HG03196 (cell line): ENCODE measurements at regions not wholly inside any gene's neighbourhood (a gene's known extent, or its start where the extent isn't known, plus 50 kb on each side); places are given as distances from the start of the nearest gene placed in this dataset.

ENCODE experiments used
- ATAC-seq: cut with Tn5 transposase; IDR thresholded peaks from one replicate; pipeline ENCODE4 v1.9.1; 2021; ENCODE audit not compliant: unreplicated experiment

DNA sequence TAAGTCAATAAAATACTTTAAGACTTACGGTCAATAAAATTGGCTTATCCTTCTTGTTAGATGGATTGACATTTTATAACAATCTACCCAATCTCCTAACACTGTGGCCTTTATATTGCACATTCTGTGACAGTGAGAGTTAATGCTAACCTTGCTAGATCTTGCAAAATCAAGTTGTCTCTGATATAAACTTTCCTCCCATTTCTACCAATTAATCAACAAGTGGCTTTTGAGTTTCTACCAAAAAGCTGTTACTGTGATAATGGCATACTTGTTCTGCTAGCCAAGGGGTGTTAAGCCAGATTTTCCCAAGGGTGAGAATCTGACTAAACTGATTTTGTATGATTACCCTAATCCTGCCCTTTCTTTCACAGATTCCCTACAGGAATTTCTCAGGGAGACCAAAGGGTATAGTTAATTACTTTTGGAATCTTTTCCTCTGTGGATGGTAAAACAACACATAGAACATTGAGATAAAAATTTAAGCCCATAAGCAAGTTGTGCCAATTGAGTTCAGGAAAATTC lies 174.1 kb upstream of the SUCLG2 start:
- no peak for ATAC-seq

DNA sequence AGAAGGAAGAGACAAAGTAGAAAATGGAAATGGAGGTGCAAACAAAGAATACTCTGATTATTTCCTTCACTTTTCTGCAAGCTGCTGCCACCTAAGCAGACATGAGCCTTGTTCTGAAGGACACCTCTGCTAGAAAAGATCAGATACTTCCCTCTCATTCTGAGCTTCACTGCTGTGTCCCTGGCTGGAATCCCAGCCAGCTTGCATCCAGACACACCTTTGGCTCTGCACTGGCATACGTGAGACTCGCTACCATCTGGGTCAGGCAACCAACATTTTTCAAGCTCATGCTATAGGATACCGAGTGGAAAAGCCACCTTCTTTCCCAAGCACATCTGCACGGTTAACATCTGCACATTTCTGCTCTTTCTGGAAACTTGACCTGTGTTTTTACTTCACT lies 166.7 kb upstream of the SUCLG2 start:
- ATAC-seq, result no peak

DNA sequence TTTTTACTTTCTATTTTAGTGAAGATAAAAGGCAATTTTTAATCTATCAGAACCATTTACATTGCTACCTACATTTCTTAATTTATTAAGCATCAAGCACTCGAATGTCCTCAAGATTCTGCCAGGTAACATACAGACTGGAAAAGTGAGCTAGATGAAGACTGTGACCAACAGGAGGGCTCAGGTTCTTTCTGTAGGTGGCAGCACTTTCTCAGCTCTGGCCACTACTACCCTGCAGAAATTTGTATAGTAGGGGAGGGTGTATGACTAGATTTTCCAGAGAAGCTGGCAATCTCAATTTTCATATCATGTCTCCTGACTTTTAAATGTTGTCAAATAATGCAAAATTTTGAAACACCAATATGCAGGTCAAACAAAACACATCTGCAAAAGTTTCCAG lies 165.0 kb upstream of the SUCLG2 start:
- ATAC-seq, result no peak

DNA sequence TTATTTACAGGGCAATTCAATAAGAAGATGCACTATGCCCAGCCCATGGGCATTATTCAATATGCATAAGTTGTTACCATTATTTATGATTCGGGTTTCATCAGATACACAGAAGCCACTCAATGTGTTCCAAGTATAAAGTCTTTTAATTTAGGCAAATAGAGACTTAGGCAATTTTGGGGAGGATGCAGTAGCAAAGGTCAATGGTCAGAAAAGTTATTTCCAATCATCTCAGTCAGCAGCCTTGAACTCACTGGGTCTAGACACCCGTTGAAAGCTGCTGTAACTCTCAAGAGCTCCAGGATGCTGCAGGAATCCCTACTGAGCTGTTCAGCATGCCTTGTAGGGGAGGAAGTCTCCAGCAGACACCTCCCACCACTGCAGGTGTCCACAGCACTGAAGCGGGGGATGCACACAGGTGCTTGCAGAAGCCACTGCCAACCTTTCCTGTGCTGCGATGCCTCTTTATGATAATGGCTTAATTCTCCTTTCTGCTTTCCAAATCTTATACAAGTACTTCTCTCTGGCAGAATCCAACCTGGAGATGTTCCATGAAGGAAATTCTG lies 155.0 kb upstream of the SUCLG2 start:
- ATAC-seq, result no peak

DNA sequence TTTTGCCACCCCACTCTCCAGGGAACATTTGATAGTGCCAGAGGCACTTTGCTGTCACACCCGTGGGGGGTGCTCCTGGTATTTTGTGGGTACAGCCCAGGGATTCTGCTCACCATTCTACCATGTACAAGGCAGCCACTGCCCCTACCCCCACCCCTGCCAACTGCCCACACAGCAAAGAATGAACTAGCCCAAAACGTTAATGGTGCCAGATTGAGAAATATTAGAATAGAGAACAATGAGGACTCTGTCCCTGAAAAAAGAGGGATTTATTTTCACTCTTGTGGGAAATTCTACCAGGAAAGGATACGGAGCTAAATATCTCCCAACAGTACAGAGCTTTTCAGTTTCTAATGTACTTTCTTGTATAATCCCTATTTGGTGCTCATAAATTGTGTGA lies 154.5 kb upstream of the SUCLG2 start:
- no peak for ATAC-seq

DNA sequence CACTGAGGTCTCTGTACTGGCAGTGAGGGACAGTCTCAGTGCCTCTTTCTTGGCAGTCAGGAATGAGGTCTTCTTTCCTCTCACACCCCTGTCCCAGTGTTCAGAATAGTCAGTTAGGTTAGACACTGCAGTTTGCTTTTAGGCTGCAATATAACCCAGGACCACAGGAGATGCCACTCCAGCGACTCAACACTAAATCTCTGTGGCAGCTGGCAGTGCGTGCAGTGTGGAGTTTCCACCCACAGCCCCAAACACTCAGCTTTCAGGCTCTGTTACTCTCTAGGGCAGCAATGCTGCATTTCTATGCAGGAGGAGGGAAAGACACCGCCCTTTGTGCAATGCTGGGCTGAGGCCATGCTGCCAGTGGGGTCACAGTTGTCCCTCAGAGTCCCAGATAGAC lies 150.2 kb upstream of the SUCLG2 start:
- ATAC-seq, result no peak

DNA sequence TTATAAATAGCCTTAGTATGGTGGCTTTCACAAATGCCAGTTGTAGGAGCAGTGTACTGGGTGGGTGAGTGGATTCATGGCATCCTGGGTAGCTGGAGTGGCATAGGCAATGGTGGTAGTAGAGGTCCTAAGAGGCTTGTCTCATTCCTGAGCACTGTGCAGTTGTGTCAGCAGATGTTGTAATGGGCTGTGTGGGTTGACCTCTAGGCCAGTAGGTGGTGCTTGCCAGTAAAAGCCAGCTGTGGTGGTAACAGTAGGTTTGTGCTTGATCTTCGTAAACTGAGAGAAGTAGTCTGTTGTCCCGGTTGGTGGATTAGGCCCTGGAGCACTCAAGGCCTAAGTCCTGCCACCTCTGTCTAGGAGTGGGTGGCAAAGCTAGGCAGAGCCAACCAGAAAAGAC lies 149.7 kb upstream of the SUCLG2 start:
- ATAC-seq, result no peak

DNA sequence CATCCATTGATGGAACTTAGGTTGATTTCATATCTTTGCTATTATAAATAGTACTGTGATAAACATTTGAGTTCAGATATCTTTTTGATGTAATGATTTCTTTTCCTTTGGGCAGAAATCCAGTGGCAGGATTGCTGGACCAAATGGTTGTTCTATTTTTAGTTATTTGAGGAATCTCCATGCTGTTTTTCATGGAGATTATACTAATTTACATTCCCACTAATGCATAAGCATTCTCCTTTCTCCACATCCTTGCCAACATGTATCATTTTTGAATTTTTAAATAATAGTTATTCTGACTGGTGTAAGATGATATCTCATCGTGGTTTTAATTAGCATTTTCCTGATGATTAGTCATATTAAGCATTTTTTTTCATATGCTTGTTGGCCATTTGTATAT lies 144.0 kb upstream of the SUCLG2 start:
- ATAC-seq, result no peak

DNA sequence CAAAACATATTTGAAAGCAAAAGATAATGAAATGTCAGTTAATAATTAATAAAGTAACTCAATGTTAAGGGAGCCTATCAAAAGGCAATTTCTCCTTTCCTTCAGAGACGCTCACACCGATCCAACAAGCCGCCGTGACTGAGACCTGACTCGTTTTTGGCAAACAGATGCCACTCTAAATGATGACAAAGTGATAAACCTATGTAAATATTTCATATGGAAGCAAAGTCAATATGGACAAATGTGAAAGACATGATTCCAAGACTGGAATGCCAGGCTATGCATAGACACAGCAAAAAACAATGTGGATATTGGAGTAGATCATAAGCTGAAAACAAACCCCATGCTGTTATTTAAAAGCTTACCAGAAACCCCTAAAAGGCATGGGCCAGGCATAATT lies 137.2 kb upstream of the SUCLG2 start:
- no peak for ATAC-seq

DNA sequence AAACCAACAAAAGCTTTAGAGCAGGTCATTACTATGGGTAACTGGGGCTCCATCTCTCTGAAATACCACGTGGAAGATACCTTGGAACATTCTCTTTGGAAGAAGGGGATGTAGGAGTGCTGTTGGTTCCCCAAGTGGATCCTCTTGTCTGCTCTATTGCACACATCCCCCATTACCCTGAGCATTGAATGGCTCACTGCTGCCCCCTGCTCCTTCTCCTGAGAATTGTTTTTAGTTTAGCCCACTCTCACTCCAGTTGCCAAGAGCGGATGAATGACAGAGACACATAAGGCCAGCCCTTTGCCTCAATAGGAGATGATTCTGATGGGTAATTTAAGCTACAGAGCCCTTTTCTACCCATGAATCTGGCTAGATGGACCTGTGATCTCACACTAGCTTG lies 135.6 kb upstream of the SUCLG2 start:
- peak; percentile 79 for ATAC-seq

DNA sequence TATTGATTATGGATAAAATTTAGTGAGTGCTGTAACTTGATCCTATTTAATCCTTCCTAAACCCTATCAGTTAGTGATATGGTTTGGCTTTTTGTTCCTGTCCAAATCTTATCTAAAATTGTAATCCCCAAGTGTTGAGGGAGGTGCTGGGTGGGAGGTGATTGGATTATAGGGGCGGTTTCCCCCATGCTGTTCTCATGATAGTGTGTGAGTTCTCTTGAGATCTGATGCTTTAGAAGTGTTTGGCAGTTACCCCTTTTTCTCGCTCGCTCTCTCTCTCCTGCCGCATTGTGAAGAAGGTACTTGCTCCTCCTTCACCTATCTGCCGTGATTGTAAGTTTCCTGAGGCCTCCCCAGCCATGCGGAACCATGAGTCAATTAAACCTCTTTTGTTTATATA lies 134.0 kb upstream of the SUCLG2 start:
- no peak for ATAC-seq

DNA sequence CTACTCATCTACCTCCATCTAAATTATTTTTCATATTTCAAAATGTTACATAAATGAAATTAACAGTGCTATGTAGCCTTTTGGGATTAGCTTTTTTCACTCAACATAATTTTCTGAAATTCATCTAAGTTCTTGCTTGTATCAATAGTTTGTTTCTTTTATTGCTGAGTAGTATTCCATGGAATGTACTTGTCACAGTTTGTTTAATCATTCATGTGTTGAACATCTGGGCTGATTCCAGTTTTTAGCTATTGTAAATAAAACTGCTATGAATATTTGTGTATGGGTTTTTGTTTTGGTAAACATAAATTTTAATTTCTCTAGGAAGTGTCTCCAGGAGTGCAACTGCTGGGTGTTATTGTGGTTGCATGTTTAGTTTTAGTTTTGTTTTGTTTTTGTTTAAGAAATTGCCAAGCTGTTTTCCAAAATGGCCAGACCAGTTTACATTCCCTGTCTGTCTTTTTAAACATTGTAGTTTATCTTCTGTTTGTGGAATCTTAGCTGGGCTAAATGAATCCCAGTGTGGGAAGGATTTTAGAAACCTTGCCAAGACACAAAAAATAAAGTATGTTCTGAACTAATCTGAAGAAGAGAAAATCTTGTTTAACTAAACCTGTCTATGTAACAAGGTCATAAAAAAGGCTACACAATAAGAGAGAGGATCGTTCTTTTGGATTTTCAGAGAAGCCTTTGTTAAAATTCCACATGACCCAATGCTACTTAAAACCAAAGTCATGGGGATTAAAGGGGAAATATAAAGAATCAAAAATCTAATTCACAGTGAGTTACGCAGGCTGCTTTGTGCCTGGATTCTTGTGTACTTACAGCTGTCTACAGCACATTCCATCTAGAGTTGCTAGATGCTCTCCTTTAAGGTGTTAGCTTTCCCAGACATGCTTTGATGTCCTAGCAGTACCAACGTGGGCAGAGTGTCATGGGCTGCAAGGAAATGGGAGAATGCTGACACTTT lies 129.2 kb upstream of the SUCLG2 start:
- ATAC-seq, result no peak

DNA sequence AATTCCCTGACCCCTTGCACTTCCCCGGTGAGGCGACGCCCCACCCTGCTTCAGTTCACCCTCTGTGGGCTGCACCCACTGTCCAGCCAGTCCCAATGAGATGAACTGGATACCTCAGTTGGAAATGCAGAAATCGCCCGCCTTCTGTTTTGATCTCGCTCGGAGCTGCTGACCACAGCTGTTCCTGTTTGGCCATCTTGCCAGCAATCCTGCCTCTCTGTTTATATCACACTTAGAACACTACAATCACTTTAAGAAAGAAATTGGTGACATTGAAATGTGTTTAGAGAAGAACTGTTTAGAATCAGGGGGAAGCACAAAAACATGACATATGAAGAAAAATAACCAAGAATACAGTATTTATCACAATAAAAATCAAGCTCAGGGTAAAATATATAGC lies 127.5 kb upstream of the SUCLG2 start:
- no peak for ATAC-seq

DNA sequence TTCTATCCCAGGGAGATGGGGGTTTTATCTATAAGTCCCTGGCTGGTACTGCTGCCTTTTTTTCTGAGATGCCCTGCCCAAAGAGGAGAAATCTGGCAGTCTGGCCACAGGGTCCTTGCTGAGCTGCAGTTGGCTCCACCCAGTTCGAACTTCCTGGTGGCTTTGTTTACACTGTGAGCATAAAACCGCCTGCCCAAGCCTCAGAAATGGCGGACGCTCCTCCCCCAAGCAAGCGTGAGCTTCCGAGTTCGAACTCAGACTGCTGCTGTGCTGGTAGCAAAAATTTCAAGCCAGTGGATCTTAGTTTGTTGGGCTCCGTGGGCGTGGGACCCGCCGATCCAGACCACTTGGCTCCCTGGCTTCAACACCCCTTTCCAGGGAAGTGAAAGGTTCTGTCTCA lies 126.8 kb upstream of the SUCLG2 start:
- ATAC-seq, result no peak

DNA sequence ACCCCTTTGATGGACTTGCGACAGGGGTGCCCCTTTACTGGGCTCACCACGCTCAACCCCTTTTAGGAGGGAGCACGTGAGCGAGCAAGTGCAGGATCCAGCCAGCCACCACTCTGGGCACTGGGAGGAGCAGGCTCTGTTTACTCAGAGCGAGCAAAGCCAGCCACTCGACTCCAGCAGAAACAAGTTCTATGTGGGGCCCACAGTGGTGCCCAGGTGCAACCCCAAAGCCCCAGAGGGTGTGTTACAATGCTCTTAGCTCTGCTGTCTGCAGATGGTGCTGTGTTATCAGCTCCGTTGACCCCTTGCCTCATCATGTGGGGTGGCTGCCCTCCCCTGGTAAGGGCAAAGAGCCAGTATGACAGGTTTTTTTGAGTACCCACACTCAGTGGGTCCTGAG lies 120.3 kb upstream of the SUCLG2 start:
- no peak for ATAC-seq

DNA sequence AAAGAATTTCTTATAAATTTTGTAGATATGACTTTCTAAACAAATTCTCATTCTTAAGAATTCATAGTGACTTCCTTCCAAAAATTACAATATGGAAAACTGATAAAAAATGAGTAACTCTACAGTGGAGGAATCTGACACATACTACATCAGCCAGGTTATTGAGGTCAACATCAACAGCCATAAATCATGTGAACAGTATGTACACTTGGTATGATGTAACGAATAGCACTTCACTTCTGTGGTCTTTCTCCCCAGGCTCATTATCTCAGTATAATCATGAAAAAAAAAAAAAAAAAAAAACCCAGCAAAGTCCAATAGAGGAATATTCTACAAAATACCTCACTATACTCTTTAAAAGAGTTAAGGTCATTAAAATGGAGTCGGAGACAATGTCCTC lies 111.2 kb upstream of the SUCLG2 start:
- no peak for ATAC-seq

DNA sequence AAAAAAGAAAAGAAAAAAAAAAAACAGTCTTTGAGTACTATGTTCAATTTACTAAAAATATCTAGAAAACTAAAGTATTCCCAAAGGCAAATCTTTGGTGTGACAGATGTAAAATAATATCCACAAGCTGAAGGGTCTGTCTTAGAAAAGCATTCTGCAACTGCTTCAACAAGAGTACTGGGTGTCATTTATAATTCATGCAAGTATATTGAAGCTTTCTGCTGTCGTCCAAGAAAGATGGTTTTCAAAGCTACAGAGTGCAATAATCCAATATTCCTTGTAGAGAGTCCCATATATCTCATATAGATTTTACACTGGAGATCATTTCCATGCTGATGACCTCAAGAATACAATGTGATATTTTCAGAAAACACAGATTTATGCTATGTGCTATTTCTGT lies 90.9 kb upstream of the SUCLG2 start:
- ATAC-seq, result no peak

DNA sequence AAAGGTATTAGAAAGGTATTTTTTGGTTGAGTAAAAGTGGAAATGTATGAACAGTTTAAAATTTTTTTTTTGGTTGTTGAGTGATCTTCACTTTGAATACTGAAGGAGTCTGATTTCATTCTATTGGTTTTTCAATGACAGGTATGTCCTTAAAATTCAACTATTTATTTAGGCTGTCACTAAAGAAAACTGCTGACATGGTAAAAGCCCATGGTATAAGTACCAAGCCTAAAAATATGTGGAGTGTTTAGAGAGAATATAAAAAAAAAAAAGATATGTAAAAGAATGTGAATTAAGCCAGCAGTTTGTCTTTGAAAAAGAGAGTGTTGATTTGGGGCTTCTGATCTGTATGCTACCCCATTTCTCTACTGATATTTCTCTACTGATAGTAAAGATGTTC lies 90.3 kb upstream of the SUCLG2 start:
- no peak for ATAC-seq

DNA sequence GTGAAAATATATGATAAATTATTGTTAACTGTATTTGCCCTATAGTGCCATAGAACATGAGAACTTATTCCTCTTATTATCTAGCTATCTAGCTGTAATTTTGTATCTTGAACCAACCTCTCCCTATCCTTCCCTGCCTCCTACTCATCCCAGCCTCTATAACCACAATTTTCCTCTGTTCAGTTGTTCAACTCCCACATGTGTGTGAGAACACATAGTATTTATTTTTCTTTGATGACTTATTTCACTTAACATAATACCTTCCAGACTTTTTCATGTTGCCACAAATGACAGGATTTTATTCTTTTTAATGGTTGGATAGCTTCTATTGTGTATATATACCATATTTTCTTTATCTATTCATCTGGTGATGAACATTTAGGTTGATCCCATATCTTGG lies 85.4 kb upstream of the SUCLG2 start:
- ATAC-seq, result no peak

DNA sequence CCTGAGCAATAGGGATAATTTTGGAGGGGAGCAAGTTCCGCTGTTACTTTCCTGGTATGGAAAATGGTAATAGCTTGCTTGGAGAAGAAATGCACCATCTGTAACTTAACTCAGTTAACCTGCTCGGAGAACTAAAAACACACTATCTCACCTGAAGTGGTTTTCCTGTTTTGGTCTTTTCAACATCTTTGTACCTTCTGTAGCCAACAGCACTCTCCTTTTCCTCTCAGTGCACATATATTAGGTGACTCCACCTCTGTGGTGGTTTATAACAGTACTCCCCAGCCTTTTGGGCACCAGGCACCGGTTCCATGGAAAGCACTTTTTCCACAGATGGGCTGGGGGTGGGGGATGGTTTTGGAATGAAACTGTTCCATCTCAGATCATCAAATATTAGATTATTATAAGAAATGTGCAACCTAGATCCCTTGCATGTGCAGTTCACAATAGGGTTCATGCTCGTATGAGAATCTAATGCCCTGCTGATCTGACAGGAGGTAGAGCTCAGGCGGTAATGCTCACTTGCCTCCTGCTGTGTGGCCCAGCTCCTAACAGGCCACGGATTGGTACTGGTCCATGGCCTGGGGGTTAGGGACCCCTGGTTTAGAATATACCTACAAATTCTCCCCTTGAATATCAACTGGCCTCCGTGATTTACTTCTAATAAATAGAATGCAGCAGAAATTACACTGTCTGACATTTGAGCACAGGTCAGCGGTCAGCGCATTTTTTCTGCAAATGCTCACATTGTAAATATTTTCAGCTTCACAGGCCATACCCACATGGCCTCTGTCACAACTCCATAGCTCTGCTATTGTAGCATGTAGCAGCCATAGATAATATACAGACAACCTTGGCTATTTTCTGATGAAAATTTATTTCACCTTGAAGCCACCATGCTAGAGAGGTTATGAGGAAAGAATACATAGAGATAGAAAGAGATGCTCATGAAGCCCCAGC lies 83.8 kb upstream of the SUCLG2 start:
- ATAC-seq, result no peak

DNA sequence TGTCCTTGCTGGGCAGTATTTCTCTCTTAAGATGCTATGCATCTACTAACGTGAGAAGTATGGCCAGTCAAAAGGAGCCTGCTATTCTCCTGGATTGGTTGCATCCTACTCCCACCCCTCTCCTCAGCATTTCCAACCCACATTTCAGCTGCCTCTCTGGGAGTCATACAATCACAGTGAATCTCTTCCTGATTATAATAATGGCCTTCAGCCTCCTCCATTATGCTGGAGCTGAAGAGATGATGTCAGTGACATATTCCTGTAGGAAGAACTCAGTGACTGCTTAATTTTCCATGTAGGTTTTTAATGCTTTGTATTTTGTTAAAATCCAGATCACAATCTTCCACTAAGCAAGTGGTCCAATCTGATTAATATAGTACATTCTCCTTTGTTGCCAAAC lies 82.7 kb upstream of the SUCLG2 start:
- ATAC-seq, result no peak
